HCT116 (cell line): ENCODE measurements at regions not wholly inside any gene's neighbourhood (a gene's known extent, or its start where the extent isn't known, plus 50 kb on each side); places are given as distances from the start of the nearest gene placed in this dataset.

Experiments used
- ATAC-seq: fragments of 200-7000 bp; cut with Tn5 transposase; 2 replicates; pipeline ENCODE4 v1.9.1; 2020; ENCODE audit warnings: mild to moderate bottlenecking, moderate library complexity
- BruUV-seq: library from RNA; stranded (reverse); fragments of 400-500 nt; replicated peaks from 2 replicates; lab custom pipeline; 2021; lab: Mats Ljungman, UMichigan
- CTCF ChIA-PET: fragments of 300-600 bp; sonication (Branson Sonifier 250); formaldehyde crosslinking; loops from one replicate; lab custom pipeline; 2021; ENCODE audit warnings: antibody characterized with exemption; lab: Charles Lee
- POLR2A ChIA-PET: fragments of 300-600, 350-600 bp; sonication (Branson Sonifier 250); formaldehyde crosslinking; loops from one replicate; lab custom pipeline; 2021; ENCODE audit warnings: antibody characterized with exemption; lab: Charles Lee
- RAD21 ChIA-PET, 2 experiments: fragments of 300-600 bp; sonication (Branson Sonifier 250); formaldehyde crosslinking; loops; one replicate each; lab custom pipeline; 2023; ENCODE audit warnings: low total read pairs in 2 of 2; ENCODE audit not compliant: uncharacterized antibody in 2 of 2, unreplicated experiment in 2 of 2, low non-redundant PET in 1 of 2; lab: Charles Lee
- DNase-seq: peaks from one replicate; pipeline ENCODE4 v3.0.0-alpha.2; 2010; ENCODE audit warnings: low read depth, low spot score
- H2AFZ ChIP-seq: fragments of 200-600 bp; shearing (Covaris generic), sonication (generic); 2 replicates; pipeline ENCODE4 v1.6.1; 2017; ENCODE audit warnings: low read depth, mixed run types, mixed read lengths, antibody characterized with exemption, low read length; ENCODE audit not compliant: poor library complexity, severe bottlenecking
- H3K27ac ChIP-seq: 2 replicates; pipeline ENCODE4 v1.5.1; 2012; ENCODE audit warnings: low read depth, low read length
- H3K27me3 ChIP-seq: fragments of 200-600 bp; sonication (generic); 2 replicates; pipeline ENCODE4 v1.6.1; 2016; ENCODE audit warnings: mixed run types, low read length, mixed read lengths; ENCODE audit not compliant: insufficient read depth
- H3K36me3 ChIP-seq, 2 experiments: fragments of 200-500 bp in 1 of 2; fragments of 200-600 bp in 1 of 2; sonication (Bioruptor generic) in 1 of 2; sonication (generic) in 1 of 2; 2 replicates each; pipeline versions ENCODE4 v1.5.1 to v1.6.1; 2014 to 2016; ENCODE audit warnings: low read length in 2 of 2, inconsistent platforms in 1 of 2, mixed read lengths in 1 of 2, mixed run types in 1 of 2; ENCODE audit not compliant: insufficient read depth in 2 of 2, control insufficient read depth in 1 of 2
- H3K4me1 ChIP-seq, 2 experiments: fragments of 200-600 bp in 1 of 2; sonication (generic) in 1 of 2; 2 replicates each; pipeline versions ENCODE4 v1.5.1 to v1.6.1; 2012 to 2017; ENCODE audit warnings: low read length in 2 of 2, inconsistent platforms in 1 of 2, mild to moderate bottlenecking in 1 of 2, mixed read lengths in 1 of 2, mixed run types in 1 of 2, moderate library complexity in 1 of 2; ENCODE audit not compliant: insufficient read depth in 2 of 2, control insufficient read depth in 1 of 2
- H3K4me2 ChIP-seq: fragments of 200-600 bp; sonication (generic); 2 replicates; pipeline ENCODE4 v1.6.1; 2017; ENCODE audit warnings: mixed run types, low read length, mixed read lengths
- H3K4me3 ChIP-seq, 2 experiments: fragments of 200-600 bp in 1 of 2; sonication (generic) in 1 of 2; replicated peaks in 1 of 2; 2 replicates each; pipeline ENCODE4 v1.5.1; 2011 to 2016; ENCODE audit warnings: low read length in 2 of 2, control low read depth in 1 of 2, low read depth in 1 of 2, mild to moderate bottlenecking in 1 of 2, mixed read lengths in 1 of 2, mixed run types in 1 of 2
- H3K79me2 ChIP-seq: fragments of 200-600 bp; sonication (generic); 2 replicates; pipeline ENCODE4 v1.6.1; 2017; ENCODE audit warnings: mild to moderate bottlenecking, mixed run types, low read length, moderate library complexity, mixed read lengths; ENCODE audit not compliant: insufficient read depth
- H3K9ac ChIP-seq: fragments of 200-600 bp; sonication (generic); 2 replicates; pipeline ENCODE4 v1.6.1; 2016; ENCODE audit warnings: low read length, mixed read lengths
- H3K9me2 ChIP-seq: fragments of 200-600 bp; sonication (generic), shearing (Covaris generic); 2 replicates; pipeline ENCODE4 v1.6.1; 2017; ENCODE audit warnings: mixed run types, mild to moderate bottlenecking, moderate library complexity; ENCODE audit not compliant: insufficient read depth
- H3K9me3 ChIP-seq, 2 experiments: fragments of 200-500 bp in 1 of 2; fragments of 200-600 bp in 1 of 2; sonication (Bioruptor generic) in 1 of 2; sonication (generic) in 1 of 2; 2 replicates each; pipeline ENCODE4 v1.6.1; 2014 to 2017; ENCODE audit warnings: low read length in 2 of 2, mixed read lengths in 2 of 2, inconsistent platforms in 1 of 2, low read depth in 1 of 2, mild to moderate bottlenecking in 1 of 2, mixed run types in 1 of 2, moderate library complexity in 1 of 2; ENCODE audit not compliant: control insufficient read depth in 1 of 2, insufficient read depth in 1 of 2
- H4K20me1 ChIP-seq: fragments of 200-600 bp; sonication (generic), shearing (Covaris generic); 2 replicates; pipeline ENCODE4 v1.6.1; 2017; ENCODE audit warnings: mixed run types, mild to moderate bottlenecking, moderate library complexity; ENCODE audit not compliant: insufficient read depth
- EGR1 ChIP-seq: IDR thresholded peaks from 2 replicates; pipeline ENCODE4 v1.6.1; 2012; ENCODE audit warnings: low read depth
- ELF1 ChIP-seq: IDR thresholded peaks from 2 replicates; pipeline ENCODE4 v1.6.1; 2012; ENCODE audit warnings: low read depth, borderline replicate concordance
- EZH2 ChIP-seq: fragments of 200-600 bp; sonication (generic); IDR thresholded peaks from 2 replicates; pipeline ENCODE4 v1.6.1; 2017; ENCODE audit warnings: antibody characterized with exemption, mixed run types
- EZH2phosphoT487 ChIP-seq: fragments of 200-600 bp; IDR thresholded peaks from 2 replicates; pipeline ENCODE4 v1.6.1; 2018; ENCODE audit warnings: antibody characterized with exemption, borderline replicate concordance
- JUND ChIP-seq: IDR thresholded peaks from 2 replicates; pipeline ENCODE4 v1.6.1; 2012
- POLR2A ChIP-seq: IDR thresholded peaks from 2 replicates; pipeline ENCODE4 v1.7.0; 2011; ENCODE audit warnings: borderline replicate concordance; ENCODE audit not compliant: insufficient read depth, insufficient read length; ENCODE audit errors: extremely low read depth
- POLR2AphosphoS5 ChIP-seq: IDR thresholded peaks from 2 replicates; pipeline ENCODE4 v1.6.1; 2011; ENCODE audit warnings: mild to moderate bottlenecking, low read depth, low read length, moderate library complexity
- RAD21 ChIP-seq: IDR thresholded peaks from 2 replicates; pipeline ENCODE4 v1.6.1; 2012; ENCODE audit warnings: low read depth, mild to moderate bottlenecking
- SIN3A ChIP-seq: IDR thresholded peaks from 2 replicates; pipeline ENCODE4 v1.6.1; 2012; ENCODE audit warnings: low read depth
- SP1 ChIP-seq: IDR thresholded peaks from 2 replicates; pipeline ENCODE4 v1.6.1; 2012; ENCODE audit warnings: low read depth
- TCF7L2 ChIP-seq: IDR thresholded peaks from 2 replicates; pipeline ENCODE4 v1.7.0; 2011; ENCODE audit warnings: borderline replicate concordance, inconsistent platforms; ENCODE audit not compliant: insufficient read depth, insufficient read length; ENCODE audit errors: extremely low read depth
- YY1 ChIP-seq: IDR thresholded peaks from 2 replicates; pipeline ENCODE4 v1.6.1; 2011; ENCODE audit warnings: low read length, low read depth, moderate library complexity, mild to moderate bottlenecking; ENCODE audit not compliant: insufficient replicate concordance; ENCODE audit errors: extremely low read depth
- ZBTB33 ChIP-seq: IDR thresholded peaks from 2 replicates; pipeline ENCODE4 v1.6.1; 2011; ENCODE audit warnings: mild to moderate bottlenecking, low read length, moderate library complexity; ENCODE audit not compliant: insufficient replicate concordance; ENCODE audit errors: extremely low read depth
- ZNF274 ChIP-seq: fragments of 200-500 bp; sonication (Bioruptor generic); IDR thresholded peaks from 2 replicates; pipeline ENCODE4 v1.6.1; 2014; ENCODE audit warnings: mild to moderate bottlenecking, low read depth, low read length, inconsistent platforms
- intact Hi-C: fragments of 100-400 bp; cut with micrococcal nuclease; formaldehyde crosslinking; loops from 2 replicates; pipeline ENCODE4 v1.10.0; 2022
- TF ChIP-seq, protein P1 (sequence below): IDR thresholded peaks from 2 replicates; pipeline ENCODE4 v1.6.1; 2012; ENCODE audit warnings: low read depth

DNA sequence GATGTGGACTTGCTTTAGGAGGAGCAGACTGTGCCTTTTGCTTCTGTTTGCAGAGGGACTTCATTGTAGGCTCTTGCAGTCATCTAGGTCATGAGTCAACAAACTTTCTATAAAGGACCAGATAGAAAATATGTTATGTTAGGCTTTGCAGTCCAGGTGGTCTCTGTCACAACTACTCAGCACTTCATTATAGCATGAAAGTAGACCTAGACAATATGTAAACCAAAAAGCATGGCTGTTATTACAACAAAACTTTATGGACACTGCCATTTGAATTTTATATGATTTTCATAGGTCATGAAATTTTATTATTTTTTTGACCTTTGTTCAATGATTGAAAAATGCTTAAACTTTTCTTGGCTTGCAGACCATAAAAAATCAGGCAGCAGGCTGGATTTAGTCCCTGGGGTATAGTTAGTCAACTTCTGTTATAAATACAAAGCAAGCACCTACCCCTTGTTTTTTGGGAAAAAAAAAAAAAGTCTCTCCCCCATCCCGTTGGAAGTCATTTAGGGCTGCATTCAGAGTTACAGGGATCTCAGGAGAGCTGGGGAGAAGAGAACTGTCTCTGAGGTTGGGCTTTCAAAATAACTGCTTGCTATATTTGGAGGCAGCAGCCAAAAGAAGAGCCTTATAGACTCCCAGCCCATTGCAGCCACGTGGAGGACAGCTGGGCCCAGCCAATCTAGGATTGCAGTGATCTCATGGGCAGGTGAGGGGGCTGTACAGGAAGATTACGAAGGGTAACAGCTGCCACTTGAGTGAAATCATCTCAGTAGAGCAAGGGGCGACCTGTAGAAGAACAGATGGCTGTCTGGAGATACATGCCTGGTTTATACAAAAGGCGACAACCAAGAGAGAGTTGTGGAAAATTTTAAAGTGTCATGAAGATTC, 136.6 kb upstream of the TNC start (continued):
- TF ChIP-seq ZBTB33 (no peak), ZNF274 (no peak), JUND (no peak)

- no peak overlapping the region for H3K4me3 ChIP-seq
- H3K27me3 ChIP-seq = no peaks in the 10 kb centered on the region; the same call in 1 of the 2 replicates
- no TSS peak for BruUV-seq
- no peaks in the 10 kb centered on the region for H4K20me1 ChIP-seq
- POLR2A ChIA-PET = no interaction called here
- RAD21 ChIA-PET = no interaction called here
- intact Hi-C loops = no loop called here
- H3K9me3 ChIP-seq = no peaks in the 10 kb centered on the region
- no peak overlapping the region for H3K9ac ChIP-seq
- no peak overlapping the region for H2AFZ ChIP-seq
- DNase-seq = no peak
- H3K27ac ChIP-seq = no peak overlapping the region
- H3K4me2 ChIP-seq = no peak overlapping the region
- CTCF ChIA-PET = no interaction called here
- TF ChIP-seq EZH2 (no peak), EGR1 (no peak), POLR2AphosphoS5 (no peak), ELF1 (no peak), SP1 (no peak), SIN3A (no peak), YY1 (no peak), RAD21 (no peak), EZH2phosphoT487 (no peak), POLR2A (no peak), TCF7L2 (no peak)
- TF ChIP-seq, protein P1, sequence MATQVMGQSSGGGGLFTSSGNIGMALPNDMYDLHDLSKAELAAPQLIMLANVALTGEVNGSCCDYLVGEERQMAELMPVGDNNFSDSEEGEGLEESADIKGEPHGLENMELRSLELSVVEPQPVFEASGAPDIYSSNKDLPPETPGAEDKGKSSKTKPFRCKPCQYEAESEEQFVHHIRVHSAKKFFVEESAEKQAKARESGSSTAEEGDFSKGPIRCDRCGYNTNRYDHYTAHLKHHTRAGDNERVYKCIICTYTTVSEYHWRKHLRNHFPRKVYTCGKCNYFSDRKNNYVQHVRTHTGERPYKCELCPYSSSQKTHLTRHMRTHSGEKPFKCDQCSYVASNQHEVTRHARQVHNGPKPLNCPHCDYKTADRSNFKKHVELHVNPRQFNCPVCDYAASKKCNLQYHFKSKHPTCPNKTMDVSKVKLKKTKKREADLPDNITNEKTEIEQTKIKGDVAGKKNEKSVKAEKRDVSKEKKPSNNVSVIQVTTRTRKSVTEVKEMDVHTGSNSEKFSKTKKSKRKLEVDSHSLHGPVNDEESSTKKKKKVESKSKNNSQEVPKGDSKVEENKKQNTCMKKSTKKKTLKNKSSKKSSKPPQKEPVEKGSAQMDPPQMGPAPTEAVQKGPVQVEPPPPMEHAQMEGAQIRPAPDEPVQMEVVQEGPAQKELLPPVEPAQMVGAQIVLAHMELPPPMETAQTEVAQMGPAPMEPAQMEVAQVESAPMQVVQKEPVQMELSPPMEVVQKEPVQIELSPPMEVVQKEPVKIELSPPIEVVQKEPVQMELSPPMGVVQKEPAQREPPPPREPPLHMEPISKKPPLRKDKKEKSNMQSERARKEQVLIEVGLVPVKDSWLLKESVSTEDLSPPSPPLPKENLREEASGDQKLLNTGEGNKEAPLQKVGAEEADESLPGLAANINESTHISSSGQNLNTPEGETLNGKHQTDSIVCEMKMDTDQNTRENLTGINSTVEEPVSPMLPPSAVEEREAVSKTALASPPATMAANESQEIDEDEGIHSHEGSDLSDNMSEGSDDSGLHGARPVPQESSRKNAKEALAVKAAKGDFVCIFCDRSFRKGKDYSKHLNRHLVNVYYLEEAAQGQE = no peak
- H3K4me1 ChIP-seq = no peaks in the 10 kb centered on the region
- H3K79me2 ChIP-seq = no peaks in the 10 kb centered on the region
- H3K36me3 ChIP-seq = no peaks in the 10 kb centered on the region
- ATAC-seq = no peak
- H3K9me2 ChIP-seq = no peaks in the 10 kb centered on the region
Observed at GRCh38 chr9:115261656-115262081, 143.7 kb upstream of the TNC start.
